Endothelial cell of umbilical vein (primary cell): ENCODE measurements at regions not wholly inside any gene's neighbourhood (a gene's known extent, or its start where the extent isn't known, plus 50 kb on each side); places are given as distances from the start of the nearest gene placed in this dataset.

Experiments
- BruUV-seq: library from RNA; stranded (reverse); fragments of 400-500 nt; replicated peaks from 2 replicates; lab custom pipeline; 2021; lab: Mats Ljungman, UMichigan
- CTCF ChIA-PET: fragments of 300-600, 350-600 bp; sonication (Branson Sonifier 250); formaldehyde crosslinking; loops from one replicate; lab custom pipeline; 2021; ENCODE audit warnings: antibody characterized with exemption, inconsistent platforms; lab: Charles Lee
- POLR2A ChIA-PET: fragments of 300-600, 350-600 bp; sonication (Branson Sonifier 250); formaldehyde crosslinking; loops from one replicate; lab custom pipeline; 2021; ENCODE audit warnings: antibody characterized with exemption, inconsistent platforms; lab: Charles Lee
- DNase-seq: peaks from one replicate; pipeline ENCODE4 v3.0.0-alpha.2; 2011; ENCODE audit warnings: low read depth, low spot score
- FAIRE-seq: peaks from 2 replicates; lab custom pipeline; 2011; peaks lifted over from hg19 to GRCh38; lab: Jason Lieb, UNC
- H2AFZ ChIP-seq: 2 replicates; pipeline ENCODE4 v1.6.0; 2012; ENCODE audit warnings: low read depth, low read length, control low read depth, inconsistent platforms
- H3K27ac ChIP-seq: 2 replicates; pipeline ENCODE4 v1.5.1; 2011; ENCODE audit warnings: low read depth, mild to moderate bottlenecking, control low read depth, low read length, moderate library complexity; ENCODE audit not compliant: insufficient read depth
- H3K27me3 ChIP-seq, 2 experiments: 2 replicates each; pipeline versions ENCODE4 v1.6.0 to v1.6.1; 2011; ENCODE audit warnings: low read length in 2 of 2, mixed read lengths in 1 of 2; ENCODE audit not compliant: control insufficient read depth in 2 of 2, insufficient read depth in 2 of 2
- H3K36me3 ChIP-seq, 2 experiments: 2 replicates in 1 of 2; 3 replicates in 1 of 2; pipeline ENCODE4 v1.5.1; 2011; ENCODE audit warnings: low read length in 2 of 2, mild to moderate bottlenecking in 1 of 2, moderate library complexity in 1 of 2; ENCODE audit not compliant: control insufficient read depth in 2 of 2, insufficient read depth in 2 of 2; ENCODE audit errors: extremely low read depth in 1 of 2
- H3K4me1 ChIP-seq: 3 replicates; pipeline ENCODE4 v1.5.1; 2011; ENCODE audit warnings: mild to moderate bottlenecking, low read length; ENCODE audit not compliant: control insufficient read depth, insufficient read depth; ENCODE audit errors: extremely low read depth
- H3K4me2 ChIP-seq: 2 replicates; pipeline ENCODE4 v1.6.1; 2011; ENCODE audit warnings: low read length, control low read depth, mixed read lengths; ENCODE audit not compliant: insufficient read depth
- H3K4me3 ChIP-seq, 3 experiments: fragments of 200-600 bp in 1 of 3; sonication (generic), shearing (Covaris generic) in 1 of 3; replicated peaks in 1 of 3; 2 replicates each; pipeline ENCODE4 v1.5.1; 2011 to 2016; ENCODE audit warnings: control low read depth in 3 of 3, low read length in 3 of 3, mild to moderate bottlenecking in 2 of 3, inconsistent platforms in 1 of 3, low read depth in 1 of 3, moderate library complexity in 1 of 3; ENCODE audit not compliant: insufficient read depth in 1 of 3
- H3K79me2 ChIP-seq: 2 replicates; pipeline ENCODE4 v1.6.0; 2012; ENCODE audit warnings: low read length, inconsistent platforms; ENCODE audit not compliant: control insufficient read depth, insufficient read depth
- H3K9ac ChIP-seq: replicated peaks from 2 replicates; pipeline ENCODE3; 2011; ENCODE audit warnings: low read length, control low read depth; ENCODE audit not compliant: insufficient read depth; ENCODE audit errors: extremely low read depth
- H3K9me1 ChIP-seq: replicated peaks from 3 replicates; pipeline ENCODE4 v1.6.0; 2011; ENCODE audit warnings: mild to moderate bottlenecking, low read length; ENCODE audit not compliant: control insufficient read depth, insufficient read depth; ENCODE audit errors: extremely low read depth
- H3K9me3 ChIP-seq: replicated peaks from 2 replicates; pipeline ENCODE4 v1.5.1; 2012; ENCODE audit warnings: low read length, inconsistent platforms; ENCODE audit not compliant: control insufficient read depth, insufficient read depth
- H4K20me1 ChIP-seq: replicated peaks from 2 replicates; pipeline ENCODE3; 2011; ENCODE audit warnings: mild to moderate bottlenecking, low read length; ENCODE audit not compliant: control insufficient read depth, insufficient read depth; ENCODE audit errors: extremely low read depth
- CTCF ChIP-seq, 2 donors: IDR thresholded peaks; 1 replicate in 1 of 2; 2 replicates in 1 of 2; pipeline ENCODE4 v1.5.1; 2011; ENCODE audit warnings: low read length in 2 of 2, mild to moderate bottlenecking in 2 of 2, moderate library complexity in 2 of 2, control low read depth in 1 of 2, inconsistent platforms in 1 of 2, low read depth in 1 of 2; ENCODE audit not compliant: insufficient read depth in 1 of 2; ENCODE audit errors: extremely low read depth in 1 of 2
- EZH2 ChIP-seq: IDR thresholded peaks from 2 replicates; pipeline ENCODE4 v1.6.1; 2012; ENCODE audit warnings: borderline replicate concordance, low read depth, mild to moderate bottlenecking, moderate library complexity, low read length, inconsistent platforms; ENCODE audit not compliant: severe bottlenecking
- FOS ChIP-seq: IDR thresholded peaks from 2 replicates; pipeline ENCODE4 v1.6.1; 2011; ENCODE audit warnings: mild to moderate bottlenecking, low read length, moderate library complexity, borderline replicate concordance; ENCODE audit not compliant: insufficient read depth
- GATA2 ChIP-seq: IDR thresholded peaks from 2 replicates; pipeline ENCODE4 v1.7.0; 2011; ENCODE audit warnings: low read depth, mild to moderate bottlenecking, moderate library complexity, mixed read lengths, low read length; ENCODE audit not compliant: insufficient read length, insufficient read depth
- JUN ChIP-seq: IDR thresholded peaks from 2 replicates; pipeline ENCODE4 v1.6.1; 2011; ENCODE audit warnings: borderline replicate concordance, low read depth; ENCODE audit not compliant: insufficient read length, insufficient read depth
- MAX ChIP-seq: IDR thresholded peaks from 2 replicates; pipeline ENCODE4 v1.6.1; 2011; ENCODE audit not compliant: insufficient read depth, insufficient read length
- MYC ChIP-seq: IDR thresholded peaks from one replicate; pipeline ENCODE4 v1.6.1; 2011; ENCODE audit warnings: mild to moderate bottlenecking, low read depth, low read length
- POLR2A ChIP-seq: IDR thresholded peaks from 2 replicates; pipeline ENCODE4 v1.6.1; 2012; ENCODE audit warnings: low read depth, mild to moderate bottlenecking, control low read depth, low read length
- POLR2AphosphoS5 ChIP-seq: IDR thresholded peaks from 2 replicates; pipeline ENCODE4 v1.6.1; 2012; ENCODE audit warnings: low read depth, mild to moderate bottlenecking, control low read depth, low read length, moderate library complexity; ENCODE audit not compliant: insufficient read depth
- dilution Hi-C: fragments of 300-500 bp; cut with MboI; formaldehyde crosslinking; loops from one replicate; pipeline ENCODE4 v1.15.0; 2019; ENCODE audit warnings: low sequenced_read_pairs; ENCODE audit not compliant: extremely low pct_ligation_motif_present
- intact Hi-C: fragments of 100-400 bp; cut with micrococcal nuclease; formaldehyde crosslinking; loops from one replicate; pipeline ENCODE4 v1.10.0; 2022

GRCh38 chr5:12845549-12846159 is 941.4 kb upstream of the CTNND2 start:
- no peaks in the 10 kb centered on the region for H3K9me1 ChIP-seq
- no peak for FAIRE-seq
- intact Hi-C loops (no loop called here), dilution Hi-C loops (no loop called here)
- H3K4me2 ChIP-seq, result no peak overlapping the region
- no TSS peak for BruUV-seq
- H2AFZ ChIP-seq, result no peak overlapping the region
- no peaks in the 10 kb centered on the region for H4K20me1 ChIP-seq
- H3K79me2 ChIP-seq, result no peaks in the 10 kb centered on the region
- ChIA-PET CTCF (interaction anchor here (1.4 kb wide), 1 partner anchor 10 kb away, joined by 3 read pairs; no protein-coding TSS in a partner anchor), POLR2A (no interaction called here)
- no peaks in the 10 kb centered on the region for H3K9me3 ChIP-seq
- no peaks in the 10 kb centered on the region for H3K27me3 ChIP-seq
- no peaks in the 10 kb centered on the region for H3K4me1 ChIP-seq
- no peak for TF ChIP-seq POLR2A
- no peak overlapping the region for H3K4me3 ChIP-seq
- H3K36me3 ChIP-seq, result no peaks in the 10 kb centered on the region
- no peak overlapping the region for H3K9ac ChIP-seq
- H3K27ac ChIP-seq, result no peak overlapping the region
- no peak for DNase-seq

GRCh38 chr5:12840972-12841371 is 936.7 kb upstream of the CTNND2 start:
- Histone ChIP-seq H3K9ac (no peak overlapping the region), H4K20me1 (no peaks in the 10 kb centered on the region), H3K4me3 (no peak overlapping the region), H3K9me1 (no peaks in the 10 kb centered on the region), H3K27ac (no peak overlapping the region), H3K79me2 (no peaks in the 10 kb centered on the region), H3K9me3 (no peaks in the 10 kb centered on the region), H2AFZ (no peak overlapping the region), H3K4me2 (no peak overlapping the region), H3K36me3 (no peaks in the 10 kb centered on the region), H3K27me3 (no peaks in the 10 kb centered on the region), H3K4me1 (no peaks in the 10 kb centered on the region)
- ChIA-PET POLR2A (no interaction called here), CTCF (no interaction called here)
- dilution Hi-C loops, result no loop called here
- no peak for TF ChIP-seq JUN
- no peak for TF ChIP-seq CTCF (IDR thresholded peaks at IDR 0.05; ENCODE audit: extremely low read depth in 1 of 2, insufficient read depth in 1 of 2, low read depth in 1 of 2, low read length in 2 of 2)
- no peak for TF ChIP-seq MAX
- TF ChIP-seq EZH2, result no peak
- no peak for TF ChIP-seq MYC
- no peak for TF ChIP-seq FOS
- no peak for TF ChIP-seq POLR2AphosphoS5
- no peak for TF ChIP-seq POLR2A
- no peak for TF ChIP-seq GATA2
- DNase-seq (no peak), FAIRE-seq (no peak)
- intact Hi-C loops, result no loop called here
- BruUV-seq, result no TSS peak
